B cell (primary cell): ENCODE measurements at regions not wholly inside any gene's neighbourhood (a gene's known extent, or its start where the extent isn't known, plus 50 kb on each side); places are given as distances from the start of the nearest gene placed in this dataset.

ENCODE experiments used
- ATAC-seq: fragments of 200-7000 bp; cut with Tn5 transposase; one replicate; pipeline ENCODE4 v1.10.0; 2021; ENCODE audit warnings: low read depth, mild to moderate bottlenecking, moderate number of reproducible peaks, moderate library complexity
- CTCF ChIA-PET: fragments of 350-600 bp; sonication (Branson Sonifier 250); formaldehyde crosslinking; loops from one replicate; lab custom pipeline; 2021; ENCODE audit warnings: antibody characterized with exemption, inconsistent platforms; lab: Charles Lee
- POLR2A ChIA-PET: fragments of 350-600 bp; sonication (Branson Sonifier 250); formaldehyde crosslinking; loops from one replicate; lab custom pipeline; 2021; ENCODE audit warnings: antibody characterized with exemption; lab: Charles Lee
- DNase-seq: peaks from one replicate; pipeline ENCODE4 v3.0.0; 2013
- H2AFZ ChIP-seq: 2 replicates; pipeline ENCODE4 v1.6.1; 2012; ENCODE audit warnings: mild to moderate bottlenecking, low read depth, low read length; ENCODE audit not compliant: insufficient read depth, poor library complexity, severe bottlenecking
- H3K27ac ChIP-seq, 2 donors: 1 replicate in 1 of 2; 2 replicates in 1 of 2; pipeline ENCODE4 v1.5.1; 2012 to 2013; ENCODE audit warnings: low read length in 2 of 2, mild to moderate bottlenecking in 2 of 2, moderate library complexity in 1 of 2
- H3K27me3 ChIP-seq, 4 experiments: fragments of 200-600 bp in 1 of 4; sonication (generic) in 1 of 4; replicated peaks in 1 of 4; 1 replicate in 2 of 4; 2 replicates in 2 of 4; pipeline versions ENCODE4 v1.6.1 to v1.7.0; 2013 to 2016; ENCODE audit warnings: low read length in 3 of 4, mild to moderate bottlenecking in 2 of 4, mixed read lengths in 1 of 4, moderate library complexity in 1 of 4; ENCODE audit not compliant: insufficient read depth in 4 of 4, control insufficient read depth in 3 of 4; ENCODE audit errors: control extremely low read depth in 1 of 4
- H3K36me3 ChIP-seq, 2 experiments: replicated peaks in 1 of 2; 1 replicate in 1 of 2; 2 replicates in 1 of 2; pipeline versions ENCODE4 v1.6.1 to v1.7.1; 2013; ENCODE audit warnings: low read length in 1 of 2; ENCODE audit not compliant: insufficient read depth in 2 of 2, control insufficient read depth in 1 of 2; ENCODE audit errors: control extremely low read depth in 1 of 2, extremely low read depth in 1 of 2
- H3K4me1 ChIP-seq, 2 donors: fragments of 200-600 bp in 1 of 2; sonication (generic) in 1 of 2; 1 replicate in 1 of 2; 2 replicates in 1 of 2; pipeline versions ENCODE4 v1.5.1 to v1.6.1; 2013 to 2017; ENCODE audit warnings: low read length in 2 of 2; ENCODE audit not compliant: control insufficient read depth in 2 of 2, insufficient read depth in 2 of 2
- H3K4me2 ChIP-seq: replicated peaks from 2 replicates; pipeline ENCODE3; 2012; ENCODE audit warnings: mild to moderate bottlenecking, low read depth, low read length; ENCODE audit not compliant: poor library complexity, severe bottlenecking
- H3K4me3 ChIP-seq, 5 experiments: fragments of 200-600 bp in 1 of 5; sonication (generic) in 1 of 5; 1 replicate in 3 of 5; 2 replicates in 2 of 5; pipeline versions ENCODE4 v1.5.1 to v1.7.0; 2011 to 2016; ENCODE audit warnings: low read length in 4 of 5, mild to moderate bottlenecking in 4 of 5, low read depth in 2 of 5, control low read depth in 1 of 5, moderate library complexity in 1 of 5; ENCODE audit not compliant: insufficient read depth in 1 of 5; ENCODE audit errors: control extremely low read depth in 1 of 5, extremely low read depth in 1 of 5
- H3K79me2 ChIP-seq: fragments of 200-600 bp; sonication (generic); one replicate; pipeline ENCODE4 v1.6.0; 2016; ENCODE audit warnings: low read length; ENCODE audit not compliant: control insufficient read depth, insufficient read depth
- H3K9ac ChIP-seq: fragments of 200-600 bp; sonication (generic); 2 replicates; pipeline ENCODE4 v1.6.1; 2017; ENCODE audit warnings: mild to moderate bottlenecking, low read length, moderate library complexity
- H3K9me3 ChIP-seq, 3 donors: one replicate each; pipeline versions ENCODE4 v1.6.1 to v1.7.1; 2013; ENCODE audit warnings: low read length in 2 of 3; ENCODE audit not compliant: control insufficient read depth in 2 of 3, insufficient read depth in 1 of 3; ENCODE audit errors: control extremely low read depth in 1 of 3
- H4K20me1 ChIP-seq: 2 replicates; pipeline ENCODE4 v1.6.0; 2012; ENCODE audit warnings: mild to moderate bottlenecking, low read length; ENCODE audit not compliant: insufficient read depth, control insufficient read depth, poor library complexity, severe bottlenecking
- H3K27ac Mint-ChIP-seq: one replicate; pipeline ENCODE4 v1.8.0; 2021; ENCODE audit warnings: mixed read lengths
- H3K27me3 Mint-ChIP-seq: one replicate; pipeline ENCODE4 v1.8.0; 2021; ENCODE audit warnings: mixed read lengths
- H3K4me1 Mint-ChIP-seq: one replicate; pipeline ENCODE4 v1.8.0; 2021; ENCODE audit warnings: mixed read lengths
- H3K4me3 Mint-ChIP-seq: one replicate; pipeline ENCODE4 v1.8.0; 2021; ENCODE audit warnings: mixed read lengths
- H3K9me3 Mint-ChIP-seq: one replicate; pipeline ENCODE4 v1.8.0; 2022; ENCODE audit warnings: mixed read lengths; ENCODE audit not compliant: insufficient read depth
- EZH2 ChIP-seq: IDR thresholded peaks from 2 replicates; pipeline ENCODE4 v1.6.1; 2012; ENCODE audit warnings: borderline replicate concordance, low read depth, mild to moderate bottlenecking, moderate library complexity, low read length; ENCODE audit not compliant: insufficient read depth, poor library complexity, severe bottlenecking
- WGBS: methylation state at CpG from one replicate; pipeline ENCODE4 v1.1.5; 2013; ENCODE audit warnings: missing lambda C conversion rate; ENCODE audit not compliant: insufficient coverage; 5-methylcytosine and 5-hydroxymethylcytosine counted together
- intact Hi-C: fragments of 100-400 bp; cut with micrococcal nuclease; formaldehyde crosslinking; loops from one replicate; pipeline ENCODE4 v1.10.0; 2022
- TF ChIP-seq, protein P1 (sequence below): fragments of 200-600 bp; IDR thresholded peaks from one replicate; pipeline ENCODE4 v1.8.0; 2022; ENCODE audit warnings: antibody characterized with exemption, mild to moderate bottlenecking

DNA sequence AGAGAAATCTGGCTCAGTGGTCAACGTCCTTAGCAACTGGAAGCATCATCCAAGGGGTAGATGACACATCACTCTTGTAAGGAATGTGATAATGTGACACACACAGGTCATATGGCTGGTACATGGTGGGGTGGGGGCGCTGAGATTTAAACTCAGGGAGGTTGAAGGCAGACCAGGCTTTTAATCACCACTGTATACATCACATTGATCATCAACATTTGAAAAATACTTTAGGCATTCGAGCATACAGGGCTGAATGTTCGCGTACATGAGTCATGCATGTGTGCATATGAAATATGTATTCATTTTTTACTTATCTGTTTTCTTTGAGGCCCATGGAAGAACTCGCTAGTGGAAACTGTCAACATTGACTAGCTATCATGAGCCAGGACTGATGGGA, 976.4 kb downstream of the VRK1 start:
- intact Hi-C loops: no loop called here
- Mint-ChIP-seq H3K27ac (no peak overlapping the region), H3K9me3 (peaks cover 2% of the 10 kb centered on the region), H3K4me1 (no peaks in the 10 kb centered on the region), H3K4me3 (no peak overlapping the region), H3K27me3 (no peaks in the 10 kb centered on the region)
- 67% methylated on average over 1 of the region's 6 CpGs for WGBS
- ChIA-PET CTCF (no interaction called here), POLR2A (no interaction called here)
- H4K20me1 ChIP-seq: no peaks in the 10 kb centered on the region
- DNase-seq: no peak
- H3K9ac ChIP-seq: no peak overlapping the region
- no peaks in the 10 kb centered on the region for H3K79me2 ChIP-seq
- no peak for ATAC-seq
- peaks cover 0 to 35% (median 0%) of the 10 kb centered on the region in 3 donors for H3K9me3 ChIP-seq
- TF ChIP-seq, protein P1, sequence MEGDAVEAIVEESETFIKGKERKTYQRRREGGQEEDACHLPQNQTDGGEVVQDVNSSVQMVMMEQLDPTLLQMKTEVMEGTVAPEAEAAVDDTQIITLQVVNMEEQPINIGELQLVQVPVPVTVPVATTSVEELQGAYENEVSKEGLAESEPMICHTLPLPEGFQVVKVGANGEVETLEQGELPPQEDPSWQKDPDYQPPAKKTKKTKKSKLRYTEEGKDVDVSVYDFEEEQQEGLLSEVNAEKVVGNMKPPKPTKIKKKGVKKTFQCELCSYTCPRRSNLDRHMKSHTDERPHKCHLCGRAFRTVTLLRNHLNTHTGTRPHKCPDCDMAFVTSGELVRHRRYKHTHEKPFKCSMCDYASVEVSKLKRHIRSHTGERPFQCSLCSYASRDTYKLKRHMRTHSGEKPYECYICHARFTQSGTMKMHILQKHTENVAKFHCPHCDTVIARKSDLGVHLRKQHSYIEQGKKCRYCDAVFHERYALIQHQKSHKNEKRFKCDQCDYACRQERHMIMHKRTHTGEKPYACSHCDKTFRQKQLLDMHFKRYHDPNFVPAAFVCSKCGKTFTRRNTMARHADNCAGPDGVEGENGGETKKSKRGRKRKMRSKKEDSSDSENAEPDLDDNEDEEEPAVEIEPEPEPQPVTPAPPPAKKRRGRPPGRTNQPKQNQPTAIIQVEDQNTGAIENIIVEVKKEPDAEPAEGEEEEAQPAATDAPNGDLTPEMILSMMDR: no peak
- no peaks in the 10 kb centered on the region for H3K27me3 ChIP-seq
- H3K36me3 ChIP-seq: no peaks in the 10 kb centered on the region
- H3K4me3 ChIP-seq: no peak overlapping the region
- H3K4me1 ChIP-seq: no peaks in the 10 kb centered on the region
- no peak overlapping the region for H2AFZ ChIP-seq
- H3K4me2 ChIP-seq: no peak overlapping the region
- no peak overlapping the region for H3K27ac ChIP-seq

DNA sequence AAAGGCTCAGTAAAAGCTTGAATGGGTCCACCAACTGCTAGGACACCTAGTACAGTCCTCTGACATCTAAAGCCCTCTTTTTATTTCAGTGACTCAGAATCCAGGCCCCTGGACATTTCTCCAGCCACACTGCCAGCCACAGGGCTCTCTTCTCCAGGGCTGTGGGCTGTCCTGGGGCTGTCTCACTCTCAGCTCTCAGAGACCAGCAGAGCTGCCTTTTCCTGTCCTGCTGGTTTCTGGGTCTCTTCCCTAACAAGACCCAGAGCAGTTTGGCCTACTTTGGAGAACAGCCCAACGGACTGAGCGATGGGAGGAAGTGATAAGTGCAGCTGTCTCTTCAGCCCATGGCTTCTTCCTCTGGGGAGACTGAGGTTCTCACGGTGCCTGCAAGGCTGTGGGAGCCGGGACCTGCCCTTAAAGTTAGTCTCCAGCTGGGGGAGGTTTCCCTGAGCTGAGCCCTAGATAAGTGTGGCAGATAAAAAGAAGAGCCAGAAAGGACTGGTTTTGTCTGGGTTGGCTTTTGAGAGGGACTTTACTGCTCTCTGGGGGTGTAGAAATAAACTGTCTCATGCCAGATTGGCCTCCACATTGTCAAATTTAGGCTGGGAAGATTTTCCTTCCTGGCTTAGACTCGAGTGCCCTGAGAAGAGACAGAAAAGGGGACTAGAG, 979.8 kb downstream of the VRK1 start:
- CTCF ChIA-PET: no interaction called here
- no peaks in the 10 kb centered on the region for H3K79me2 ChIP-seq
- POLR2A ChIA-PET: no interaction called here
- H3K9ac ChIP-seq: no peak overlapping the region
- H3K4me3 ChIP-seq: no peak overlapping the region
- ATAC-seq (no peak), DNase-seq (no peak)
- H3K4me1 Mint-ChIP-seq: no peaks in the 10 kb centered on the region
- H3K4me3 Mint-ChIP-seq: no peak overlapping the region
- no peaks in the 10 kb centered on the region for H3K36me3 ChIP-seq
- no peak overlapping the region for H3K4me2 ChIP-seq
- WGBS: 69% methylated on average over 5 of the region's 5 CpGs
- H2AFZ ChIP-seq: no peak overlapping the region
- TF ChIP-seq, protein P1: no peak
- no peak for TF ChIP-seq EZH2
- intact Hi-C loops: no loop called here
- H3K9me3 Mint-ChIP-seq: peaks cover 2% of the 10 kb centered on the region
- no peak overlapping the region for H3K27ac Mint-ChIP-seq
- H3K27ac ChIP-seq: no peak overlapping the region
- H3K27me3 ChIP-seq: no peaks in the 10 kb centered on the region
- peaks cover 0 to 8% (median 0%) of the 10 kb centered on the region in 3 donors for H3K9me3 ChIP-seq
- H3K4me1 ChIP-seq: no peaks in the 10 kb centered on the region
- H4K20me1 ChIP-seq: no peaks in the 10 kb centered on the region
- no peaks in the 10 kb centered on the region for H3K27me3 Mint-ChIP-seq
